NCI-H1436 (cell line): ENCODE measurements at regions not wholly inside any gene's neighbourhood (a gene's known extent, or its start where the extent isn't known, plus 50 kb on each side); places are given as distances from the start of the nearest gene placed in this dataset.
"Not testable (repeated sequence)": the region's sequence is repeated elsewhere in the genome, so short reads cannot be mapped to it uniquely, and the experiment has no call there.

Experiments
- DNase-seq: peaks from one replicate; lab custom pipeline; 2025; lab: John Stamatoyannopoulos, UW

GRCh38 chr20:25798174-25798993 lies 101.7 kb upstream of the ZNF337 start:
- DNase-seq: not testable (repeated sequence)

- DNase-seq: not testable (repeated sequence)
Observed at GRCh38 chr20:25797062-25797461, 100.4 kb upstream of the ZNF337 start.

DNA sequence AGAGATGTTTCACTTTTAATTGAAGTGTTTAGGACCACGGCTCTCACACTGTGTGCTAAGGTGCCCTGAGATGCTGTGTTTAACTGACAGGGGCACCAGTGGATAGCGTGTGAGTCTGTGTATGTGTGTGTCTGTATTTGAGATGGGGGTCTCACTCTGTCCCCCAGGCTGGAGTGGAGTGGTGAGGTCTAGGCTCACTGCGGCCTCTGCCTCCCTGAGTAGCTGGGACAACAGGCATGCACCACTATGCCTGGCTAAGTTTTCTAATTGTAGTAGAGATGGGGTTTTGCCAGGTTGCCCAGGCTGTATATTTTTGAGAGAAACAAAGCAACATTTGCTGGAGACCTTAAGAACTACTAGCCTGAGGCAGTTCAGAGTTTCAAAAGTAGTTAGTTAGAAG lies 80.6 kb upstream of the ZNF337 start:
- DNase-seq: not testable (repeated sequence)

GRCh38 chr20:25774711-25775110 lies 78.1 kb upstream of the ZNF337 start:
- DNase-seq: not testable (repeated sequence)

DNA sequence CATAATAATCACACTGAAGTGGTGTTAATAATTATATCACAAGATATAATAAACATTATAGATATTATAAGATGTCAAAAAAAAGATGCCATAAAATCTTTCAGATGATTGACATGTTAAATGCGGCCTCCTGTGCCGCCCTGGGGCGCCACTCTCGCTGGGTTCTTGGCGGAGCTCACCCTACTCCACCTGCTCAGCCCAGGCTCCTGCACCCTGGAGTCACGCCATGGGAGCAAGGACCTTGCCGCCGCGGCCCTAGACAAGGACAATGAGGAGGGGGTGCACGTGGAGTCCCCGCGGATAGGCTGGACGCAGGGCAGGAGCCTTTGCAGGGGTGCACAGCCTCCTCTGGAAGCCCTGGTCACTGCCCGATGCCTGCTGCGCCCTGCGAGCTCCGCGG lies 77.5 kb upstream of the ZNF337 start:
- not testable (repeated sequence) for DNase-seq

GRCh38 chr20:25772437-25772836 lies 75.8 kb upstream of the ZNF337 start:
- not testable (repeated sequence) for DNase-seq

DNA sequence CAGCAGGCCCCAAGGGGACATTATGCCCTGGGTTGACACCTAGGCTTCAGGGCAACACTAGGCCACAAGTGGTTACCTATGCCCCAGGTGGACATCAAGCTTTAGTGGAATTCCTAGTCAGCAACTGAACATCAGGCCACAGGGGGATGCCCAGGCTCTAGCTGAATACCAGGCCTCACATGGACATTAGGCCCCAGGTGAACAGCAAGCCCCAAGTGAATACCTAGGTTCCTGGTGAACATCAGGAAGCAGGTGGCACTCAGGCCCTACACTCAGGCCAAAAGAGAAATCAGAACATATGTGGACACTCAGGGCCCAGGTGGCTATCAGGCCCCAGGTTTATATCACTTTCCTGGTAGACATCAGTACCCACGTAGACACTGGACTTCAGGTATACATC lies 75.2 kb upstream of the ZNF337 start:
- not testable (repeated sequence) for DNase-seq

- DNase-seq: no peak
Observed at GRCh38 chr20:25761596-25761995, 64.9 kb upstream of the ZNF337 start.

DNA sequence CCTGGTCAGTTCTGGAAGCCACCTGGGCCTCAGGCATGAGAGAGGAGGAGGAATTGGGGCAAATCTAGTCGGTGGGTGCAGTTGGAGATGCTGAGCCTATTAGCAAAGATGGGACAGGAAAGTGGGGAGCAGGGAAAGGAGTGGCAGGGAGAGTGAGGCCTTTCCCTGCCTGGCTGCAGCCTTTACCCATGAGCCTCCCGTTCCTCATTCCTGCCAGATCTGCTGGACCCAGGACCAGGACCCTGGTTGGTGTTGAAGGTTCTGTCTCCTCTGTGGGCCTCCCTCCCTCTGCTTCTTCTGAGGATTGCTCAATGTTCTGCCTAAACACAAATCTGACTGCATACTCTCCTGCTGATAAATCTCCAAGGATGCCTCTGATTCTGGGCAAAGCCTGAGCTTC lies 64.4 kb upstream of the ZNF337 start:
- DNase-seq: not testable (repeated sequence)

- DNase-seq: no peak
Observed at GRCh38 chr20:25750765-25751696, 54.4 kb upstream of the ZNF337 start.

- DNase-seq: no peak
Observed at GRCh38 chr20:25750220-25750764, 53.6 kb upstream of the ZNF337 start.

- DNase-seq: no peak
Observed at GRCh38 chr20:25749649-25750048, 53.0 kb upstream of the ZNF337 start.
